SK-N-SH (cell line): ENCODE measurements at regions not wholly inside any gene's neighbourhood (a gene's known extent, or its start where the extent isn't known, plus 50 kb on each side); places are given as distances from the start of the nearest gene placed in this dataset.

Source experiments
- CTCF ChIA-PET: fragments of 300-600, 350-600 bp; formaldehyde crosslinking; extraction: SDS; loops from one replicate; lab custom pipeline; 2021; lab: Yijun Ruan, JAX
- POLR2A ChIA-PET: fragments of 350-600 bp; sonication (Branson Sonifier 250); formaldehyde crosslinking; extraction: SDS; loops from one replicate; lab custom pipeline; 2020; ENCODE audit warnings: antibody characterized with exemption, inconsistent platforms; lab: Yijun Ruan, JAX
- DNase-seq: peaks from one replicate; pipeline ENCODE4 v3.0.0; 2012
- H2AFZ ChIP-seq: fragments of 200-600 bp; sonication (generic); 2 replicates; pipeline ENCODE4 v1.8.1; 2016; ENCODE audit warnings: antibody characterized with exemption, mild to moderate bottlenecking, low read depth
- H3F3A ChIP-seq: fragments of 200-600 bp; sonication (generic); replicated peaks from 2 replicates; pipeline ENCODE3; 2016; ENCODE audit warnings: antibody characterized with exemption, mild to moderate bottlenecking; ENCODE audit not compliant: insufficient read depth
- H3K27ac ChIP-seq, 2 experiments: fragments of 200-500 bp in 1 of 2; fragments of 200-600 bp in 1 of 2; sonication (Bioruptor generic) in 1 of 2; sonication (generic), shearing (Covaris generic) in 1 of 2; 2 replicates each; pipeline versions ENCODE4 v1.5.1 to v1.6.1; 2014 to 2016; ENCODE audit warnings: low read depth in 2 of 2, inconsistent platforms in 1 of 2, low read length in 1 of 2, mild to moderate bottlenecking in 1 of 2, mixed read lengths in 1 of 2
- H3K27me3 ChIP-seq: fragments of 200-600 bp; sonication (generic), shearing (Covaris generic); 2 replicates; pipeline ENCODE4 v1.6.1; 2016; ENCODE audit warnings: mixed run types; ENCODE audit not compliant: insufficient read depth
- H3K36me3 ChIP-seq, 2 experiments: fragments of 200-500 bp in 1 of 2; fragments of 200-600 bp in 1 of 2; sonication (Bioruptor generic) in 1 of 2; sonication (generic) in 1 of 2; replicated peaks in 1 of 2; 2 replicates each; pipeline versions ENCODE3 to v1.5.1; 2014 to 2016; ENCODE audit warnings: low read length in 1 of 2, mild to moderate bottlenecking in 1 of 2; ENCODE audit not compliant: insufficient read depth in 2 of 2, control insufficient read depth in 1 of 2
- H3K4me1 ChIP-seq, 2 experiments: fragments of 200-500 bp in 1 of 2; fragments of 200-600 bp in 1 of 2; sonication (Bioruptor generic) in 1 of 2; sonication (generic), shearing (Covaris generic) in 1 of 2; 2 replicates each; pipeline versions ENCODE4 v1.5.1 to v1.6.1; 2014 to 2016; ENCODE audit warnings: low read depth in 1 of 2, low read length in 1 of 2, mixed run types in 1 of 2; ENCODE audit not compliant: insufficient read depth in 2 of 2, control insufficient read depth in 1 of 2
- H3K4me2 ChIP-seq: fragments of 200-600 bp; sonication (generic), shearing (Covaris generic); 2 replicates; pipeline ENCODE4 v1.6.1; 2017; ENCODE audit warnings: mixed run types
- H3K4me3 ChIP-seq, 2 experiments: fragments of 200-500 bp in 1 of 2; fragments of 200-600 bp in 1 of 2; sonication (Bioruptor generic) in 1 of 2; sonication (generic), shearing (Covaris generic) in 1 of 2; 2 replicates each; pipeline versions ENCODE4 v1.5.1 to v1.8.1; 2014 to 2016; ENCODE audit warnings: low read depth in 2 of 2, inconsistent platforms in 1 of 2, low read length in 1 of 2, mild to moderate bottlenecking in 1 of 2, mixed read lengths in 1 of 2, moderate library complexity in 1 of 2
- H3K79me2 ChIP-seq: fragments of 200-600 bp; sonication (generic); 2 replicates; pipeline ENCODE4 v1.8.1; 2017; ENCODE audit warnings: mild to moderate bottlenecking; ENCODE audit not compliant: insufficient read depth
- H3K9ac ChIP-seq: fragments of 200-600 bp; sonication (generic); 2 replicates; pipeline ENCODE4 v1.6.1; 2017; ENCODE audit warnings: mixed run types
- H3K9me2 ChIP-seq: fragments of 200-600 bp; sonication (generic); 2 replicates; pipeline ENCODE4 v1.6.1; 2017; ENCODE audit warnings: mixed run types
- H3K9me3 ChIP-seq: fragments of 200-600 bp; sonication (generic); 2 replicates; pipeline ENCODE4 v1.6.1; 2017; ENCODE audit warnings: mixed run types, mild to moderate bottlenecking, moderate library complexity
- H4K20me1 ChIP-seq: fragments of 200-600 bp; sonication (generic); 2 replicates; pipeline ENCODE4 v1.6.1; 2017; ENCODE audit warnings: mild to moderate bottlenecking, mixed run types; ENCODE audit not compliant: insufficient read depth
- CHD2 ChIP-seq: fragments of 150-350 bp; IDR thresholded peaks from 2 replicates; pipeline ENCODE4 v1.6.1; 2018; ENCODE audit warnings: low read length; ENCODE audit not compliant: partially characterized antibody
- CTCF ChIP-seq: fragments of 200-600 bp; sonication (generic); IDR thresholded peaks from 2 replicates; pipeline ENCODE4 v1.6.1; 2017; ENCODE audit warnings: antibody characterized with exemption, mild to moderate bottlenecking, moderate library complexity
- ELF1 ChIP-seq: IDR thresholded peaks from 2 replicates; pipeline ENCODE4 v1.4.0; 2012
- EP300 ChIP-seq, 2 experiments: IDR thresholded peaks; 2 replicates each; pipeline versions ENCODE4 v1.4.0 to v1.6.1; 2012; ENCODE audit warnings: borderline replicate concordance in 1 of 2, low read depth in 1 of 2, low read length in 1 of 2
- FOSL2 ChIP-seq: IDR thresholded peaks from 2 replicates; pipeline ENCODE4 v1.4.0; 2012; ENCODE audit warnings: low read depth, mild to moderate bottlenecking, moderate library complexity, borderline replicate concordance
- FOXJ3 ChIP-seq: sonication (generic); formaldehyde crosslinking; IDR thresholded peaks from 2 replicates; pipeline ENCODE4 v1.5.1; 2020; ENCODE audit warnings: mild to moderate bottlenecking, missing genetic modification reagents
- FOXM1 ChIP-seq: IDR thresholded peaks from 2 replicates; pipeline ENCODE4 v1.4.0; 2012; ENCODE audit warnings: low read depth, mild to moderate bottlenecking
- GABPA ChIP-seq: IDR thresholded peaks from 2 replicates; pipeline ENCODE4 v1.4.0; 2012; ENCODE audit warnings: low read depth, mild to moderate bottlenecking
- JUND ChIP-seq: IDR thresholded peaks from 2 replicates; pipeline ENCODE4 v1.4.0; 2012
- MAX ChIP-seq: IDR thresholded peaks from 2 replicates; pipeline ENCODE4 v1.4.0; 2012; ENCODE audit warnings: low read depth
- MXI1 ChIP-seq: IDR thresholded peaks from 2 replicates; pipeline ENCODE4 v1.6.1; 2012; ENCODE audit warnings: mild to moderate bottlenecking, low read depth, low read length, improper control_type of control experiment
- REST ChIP-seq: IDR thresholded peaks from 2 replicates; pipeline ENCODE4 v1.6.1; 2012; ENCODE audit warnings: mild to moderate bottlenecking, low read depth, low read length, moderate library complexity
- TCF12 ChIP-seq: IDR thresholded peaks from 2 replicates; pipeline ENCODE4 v1.4.0; 2012
- WGBS: methylation state at CpG from one replicate; pipeline ENCODE4 v1.1.6; 2017; ENCODE audit warnings: low lambda C conversion rate; 5-methylcytosine and 5-hydroxymethylcytosine counted together
- TF ChIP-seq, protein P1 (sequence below): fragments of 150-350 bp; IDR thresholded peaks from 2 replicates; pipeline ENCODE4 v1.6.1; 2017; ENCODE audit warnings: antibody characterized with exemption, low read length, low read depth, borderline replicate concordance
- TF ChIP-seq, protein P2 (sequence below): fragments of 150-350 bp; IDR thresholded peaks from 2 replicates; pipeline ENCODE4 v1.6.1; 2016; ENCODE audit warnings: mild to moderate bottlenecking, low read depth, low read length
- TF ChIP-seq, protein P3 (sequence below): IDR thresholded peaks from 2 replicates; pipeline ENCODE4; 2012

GRCh38 chr12:63450334-63450733, 218.0 kb downstream of the DPY19L2 start:
- H3K9ac ChIP-seq: no peak overlapping the region
- H2AFZ ChIP-seq: no peak overlapping the region
- no peaks in the 10 kb centered on the region for H4K20me1 ChIP-seq
- H3K4me2 ChIP-seq: no peak overlapping the region
- CTCF ChIA-PET: no interaction called here
- TF ChIP-seq, protein P1, sequence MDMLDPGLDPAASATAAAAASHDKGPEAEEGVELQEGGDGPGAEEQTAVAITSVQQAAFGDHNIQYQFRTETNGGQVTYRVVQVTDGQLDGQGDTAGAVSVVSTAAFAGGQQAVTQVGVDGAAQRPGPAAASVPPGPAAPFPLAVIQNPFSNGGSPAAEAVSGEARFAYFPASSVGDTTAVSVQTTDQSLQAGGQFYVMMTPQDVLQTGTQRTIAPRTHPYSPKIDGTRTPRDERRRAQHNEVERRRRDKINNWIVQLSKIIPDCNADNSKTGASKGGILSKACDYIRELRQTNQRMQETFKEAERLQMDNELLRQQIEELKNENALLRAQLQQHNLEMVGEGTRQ: no peak
- TF ChIP-seq MAX (no peak), ELF1 (no peak), TCF12 (no peak), GABPA (no peak), CTCF (no peak), FOSL2 (no peak), REST (no peak), EP300 (IDR thresholded peaks at IDR 0.05; ENCODE audit: borderline replicate concordance in 1 of 2, low read depth in 1 of 2, low read length in 1 of 2) (no peak), FOXJ3 (CRISPR knock-in tag) (no peak), MXI1 (no peak), FOXM1 (no peak), CHD2 (no peak), JUND (no peak)
- TF ChIP-seq, protein P2, sequence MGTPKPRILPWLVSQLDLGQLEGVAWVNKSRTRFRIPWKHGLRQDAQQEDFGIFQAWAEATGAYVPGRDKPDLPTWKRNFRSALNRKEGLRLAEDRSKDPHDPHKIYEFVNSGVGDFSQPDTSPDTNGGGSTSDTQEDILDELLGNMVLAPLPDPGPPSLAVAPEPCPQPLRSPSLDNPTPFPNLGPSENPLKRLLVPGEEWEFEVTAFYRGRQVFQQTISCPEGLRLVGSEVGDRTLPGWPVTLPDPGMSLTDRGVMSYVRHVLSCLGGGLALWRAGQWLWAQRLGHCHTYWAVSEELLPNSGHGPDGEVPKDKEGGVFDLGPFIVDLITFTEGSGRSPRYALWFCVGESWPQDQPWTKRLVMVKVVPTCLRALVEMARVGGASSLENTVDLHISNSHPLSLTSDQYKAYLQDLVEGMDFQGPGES: no peak
- TF ChIP-seq, protein P3, sequence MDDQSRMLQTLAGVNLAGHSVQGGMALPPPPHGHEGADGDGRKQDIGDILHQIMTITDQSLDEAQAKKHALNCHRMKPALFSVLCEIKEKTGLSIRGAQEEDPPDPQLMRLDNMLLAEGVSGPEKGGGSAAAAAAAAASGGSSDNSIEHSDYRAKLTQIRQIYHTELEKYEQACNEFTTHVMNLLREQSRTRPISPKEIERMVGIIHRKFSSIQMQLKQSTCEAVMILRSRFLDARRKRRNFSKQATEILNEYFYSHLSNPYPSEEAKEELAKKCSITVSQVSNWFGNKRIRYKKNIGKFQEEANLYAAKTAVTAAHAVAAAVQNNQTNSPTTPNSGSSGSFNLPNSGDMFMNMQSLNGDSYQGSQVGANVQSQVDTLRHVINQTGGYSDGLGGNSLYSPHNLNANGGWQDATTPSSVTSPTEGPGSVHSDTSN: no peak
- TF ChIP-seq, all 33 proteins: peak for 0
- no peaks in the 10 kb centered on the region; the same call in 1 of the 2 replicates for H3K9me2 ChIP-seq
- H3K4me3 ChIP-seq: no peak overlapping the region
- no peak overlapping the region for H3K27ac ChIP-seq
- H3K9me3 ChIP-seq: no peaks in the 10 kb centered on the region
- H3K36me3 ChIP-seq: no peaks in the 10 kb centered on the region
- H3K79me2 ChIP-seq: no peaks in the 10 kb centered on the region
- H3K27me3 ChIP-seq: no peaks in the 10 kb centered on the region
- DNase-seq: no peak
- H3F3A ChIP-seq: no peaks in the 10 kb centered on the region
- H3K4me1 ChIP-seq: no peaks in the 10 kb centered on the region
- 14% methylated on average over 1 of the region's 1 CpG for WGBS
- POLR2A ChIA-PET: no interaction called here
